ENCODE measurements at regions not wholly inside any gene's neighbourhood (a gene's known extent, or its start where the extent isn't known, plus 50 kb on each side); places are given as distances from the start of the nearest gene placed in this dataset.

GRCh38 chr5:63194126-63194525 is 615.5 kb downstream of the LRRC70 start:
- TF ChIP-seq POLR2A (IDR thresholded peaks at IDR 0.05) = no peak
- TF ChIP-seq CTCF (IDR thresholded peaks at IDR 0.05) = no peak
